Prostate gland (tissue), 2 donors: ENCODE measurements at regions not wholly inside any gene's neighbourhood (a gene's known extent, or its start where the extent isn't known, plus 50 kb on each side); places are given as distances from the start of the nearest gene placed in this dataset.

Experiments
- DNase-seq: peaks from one replicate; pipeline ENCODE4 v3.0.0-alpha.2; 2019; ENCODE audit warnings: low spot score
- H3K27ac ChIP-seq, 2 donors: fragments of 200-600 bp; sonication (generic); 2 replicates each; pipeline ENCODE4 v1.5.1; 2017 to 2019
- H3K27me3 ChIP-seq: fragments of 200-600 bp; sonication (generic); replicated peaks from 2 replicates; pipeline ENCODE4 v1.5.1; 2019; ENCODE audit not compliant: insufficient read depth
- H3K36me3 ChIP-seq, 2 donors: fragments of 200-600 bp; sonication (generic); 1 replicate in 1 of 2; 2 replicates in 1 of 2; pipeline versions ENCODE4 v1.5.1 to v1.8.1; 2017 to 2019
- H3K4me1 ChIP-seq: fragments of 200-600 bp; sonication (generic); replicated peaks from 2 replicates; pipeline ENCODE4 v1.5.1; 2019
- H3K4me3 ChIP-seq, 2 donors: fragments of 200-600 bp; sonication (generic); 2 replicates each; pipeline ENCODE4 v1.5.1; 2017 to 2019
- H3K9me3 ChIP-seq: fragments of 200-600 bp; sonication (generic); 2 replicates; pipeline ENCODE4 v1.5.1; 2017
- POLR2A ChIP-seq: fragments of 450-650 bp; IDR thresholded peaks from one replicate; pipeline ENCODE4 v1.6.1; 2016; ENCODE audit warnings: antibody characterized with exemption, mild to moderate bottlenecking
- POLR2AphosphoS5 ChIP-seq: sonication (generic); formaldehyde crosslinking; IDR thresholded peaks from one replicate; pipeline ENCODE4 v1.6.1; 2017; ENCODE audit warnings: antibody characterized with exemption
- WGBS: methylation state at CpG from one replicate; pipeline ENCODE4 v1.1.5; 2018; 5-methylcytosine and 5-hydroxymethylcytosine counted together
- intact Hi-C: fragments of 100-400 bp; cut with DNase I; formaldehyde crosslinking; loops from one replicate; pipeline ENCODE4 v1.14.2; 2022
- TF ChIP-seq, protein P1 (sequence below), 4 experiments: fragments of 200-600 bp in 2 of 4; fragments of 450-650 bp in 2 of 4; sonication (generic) in 2 of 4; IDR thresholded peaks; 1 replicate in 3 of 4; 2 replicates in 1 of 4; pipeline ENCODE4 v1.5.1; 2016 to 2019; ENCODE audit warnings: antibody characterized with exemption in 4 of 4, mild to moderate bottlenecking in 2 of 4, moderate library complexity in 2 of 4

DNA sequence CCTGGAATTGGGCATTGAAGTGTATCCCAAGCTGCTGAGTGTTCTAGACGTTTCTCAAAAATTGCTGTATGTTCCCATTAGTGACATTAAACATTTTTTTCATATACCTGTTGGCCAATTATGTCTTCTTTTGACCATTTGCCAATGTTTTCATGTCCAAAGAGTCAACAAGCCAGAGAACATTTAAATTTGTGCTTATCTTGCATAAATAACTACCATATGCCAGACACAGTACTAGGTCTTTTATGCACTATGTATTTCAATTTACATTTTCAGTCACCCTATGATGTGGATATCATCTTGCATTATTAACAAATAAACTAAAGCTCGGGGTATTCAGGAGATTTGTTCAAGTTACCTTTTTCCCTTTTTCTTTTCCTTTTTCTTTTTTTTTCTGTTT, 632.9 kb upstream of the C16orf82 start:
- Histone ChIP-seq H3K4me1 (no peaks in the 10 kb centered on the region), H3K9me3 (no peaks in the 10 kb centered on the region), H3K27me3 (no peaks in the 10 kb centered on the region), H3K36me3 (no peaks in the 10 kb centered on the region), H3K27ac (no peak overlapping the region), H3K4me3 (no peak overlapping the region)
- intact Hi-C loops, result no loop called here
- TF ChIP-seq POLR2A (no peak), POLR2AphosphoS5 (no peak)
- TF ChIP-seq, protein P1, sequence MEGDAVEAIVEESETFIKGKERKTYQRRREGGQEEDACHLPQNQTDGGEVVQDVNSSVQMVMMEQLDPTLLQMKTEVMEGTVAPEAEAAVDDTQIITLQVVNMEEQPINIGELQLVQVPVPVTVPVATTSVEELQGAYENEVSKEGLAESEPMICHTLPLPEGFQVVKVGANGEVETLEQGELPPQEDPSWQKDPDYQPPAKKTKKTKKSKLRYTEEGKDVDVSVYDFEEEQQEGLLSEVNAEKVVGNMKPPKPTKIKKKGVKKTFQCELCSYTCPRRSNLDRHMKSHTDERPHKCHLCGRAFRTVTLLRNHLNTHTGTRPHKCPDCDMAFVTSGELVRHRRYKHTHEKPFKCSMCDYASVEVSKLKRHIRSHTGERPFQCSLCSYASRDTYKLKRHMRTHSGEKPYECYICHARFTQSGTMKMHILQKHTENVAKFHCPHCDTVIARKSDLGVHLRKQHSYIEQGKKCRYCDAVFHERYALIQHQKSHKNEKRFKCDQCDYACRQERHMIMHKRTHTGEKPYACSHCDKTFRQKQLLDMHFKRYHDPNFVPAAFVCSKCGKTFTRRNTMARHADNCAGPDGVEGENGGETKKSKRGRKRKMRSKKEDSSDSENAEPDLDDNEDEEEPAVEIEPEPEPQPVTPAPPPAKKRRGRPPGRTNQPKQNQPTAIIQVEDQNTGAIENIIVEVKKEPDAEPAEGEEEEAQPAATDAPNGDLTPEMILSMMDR (IDR thresholded peaks at IDR 0.05), result no peak
- DNase-seq, result no peak
- WGBS, result 67% methylated on average over 2 of the region's 2 CpGs

DNA sequence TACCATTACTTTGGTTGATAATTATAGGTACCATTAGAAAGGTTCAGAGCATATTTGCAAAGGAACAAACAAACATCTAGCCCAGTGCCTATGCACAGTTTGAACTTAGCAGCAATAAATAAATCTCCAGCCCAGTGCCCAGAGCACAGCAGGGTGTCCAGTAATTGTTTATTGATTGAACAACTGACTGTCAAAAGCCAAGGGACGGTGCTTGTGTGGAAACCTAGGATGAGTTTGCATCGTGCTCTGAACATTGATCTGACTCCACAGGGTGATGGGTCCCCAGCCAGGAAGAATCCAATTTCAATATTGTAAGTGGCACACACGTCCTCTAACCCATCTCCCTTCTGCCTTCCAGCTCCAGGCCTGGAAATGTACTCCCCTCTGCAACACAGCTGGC, 625.5 kb upstream of the C16orf82 start:
- H3K36me3 ChIP-seq, result no peaks in the 10 kb centered on the region
- intact Hi-C loops, result no loop called here
- H3K4me1 ChIP-seq, result no peaks in the 10 kb centered on the region
- no peak for DNase-seq
- no peaks in the 10 kb centered on the region for H3K27me3 ChIP-seq
- no peaks in the 10 kb centered on the region for H3K9me3 ChIP-seq
- no peak for TF ChIP-seq POLR2A
- TF ChIP-seq, protein P1 (IDR thresholded peaks at IDR 0.05), result no peak
- TF ChIP-seq POLR2AphosphoS5, result no peak
- H3K4me3 ChIP-seq, result no peak overlapping the region
- no peak overlapping the region for H3K27ac ChIP-seq
- 57% methylated on average over 3 of the region's 3 CpGs for WGBS

DNA sequence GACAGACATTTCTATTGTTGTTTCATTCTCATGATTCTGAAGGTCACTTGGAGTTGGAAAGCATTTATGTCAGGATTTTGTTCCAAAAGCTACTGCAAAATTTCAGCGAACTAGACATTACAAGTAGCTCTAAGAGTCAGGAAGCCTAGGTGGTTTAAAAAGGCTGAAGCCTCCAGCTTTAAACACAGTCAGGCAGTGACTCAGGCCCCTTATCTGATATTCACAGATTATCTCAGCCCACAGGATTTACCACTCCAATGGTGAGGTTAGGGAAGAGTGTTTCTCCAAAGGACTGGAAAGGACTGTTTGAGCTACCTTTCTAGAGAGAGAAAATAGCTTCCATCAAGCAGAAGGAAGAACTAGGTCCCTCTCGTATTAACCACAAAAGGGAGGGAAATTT, 624.4 kb upstream of the C16orf82 start:
- H3K4me3 ChIP-seq, result no peak overlapping the region
- no peaks in the 10 kb centered on the region for H3K4me1 ChIP-seq
- no peak overlapping the region for H3K27ac ChIP-seq
- 76% methylated on average over 2 of the region's 2 CpGs for WGBS
- no peaks in the 10 kb centered on the region for H3K27me3 ChIP-seq
- H3K9me3 ChIP-seq, result no peaks in the 10 kb centered on the region
- no peak for DNase-seq
- intact Hi-C loops, result no loop called here
- no peaks in the 10 kb centered on the region for H3K36me3 ChIP-seq
- TF ChIP-seq POLR2AphosphoS5 (no peak), POLR2A (no peak)
- TF ChIP-seq, protein P1 (IDR thresholded peaks at IDR 0.05), result no peak

DNA sequence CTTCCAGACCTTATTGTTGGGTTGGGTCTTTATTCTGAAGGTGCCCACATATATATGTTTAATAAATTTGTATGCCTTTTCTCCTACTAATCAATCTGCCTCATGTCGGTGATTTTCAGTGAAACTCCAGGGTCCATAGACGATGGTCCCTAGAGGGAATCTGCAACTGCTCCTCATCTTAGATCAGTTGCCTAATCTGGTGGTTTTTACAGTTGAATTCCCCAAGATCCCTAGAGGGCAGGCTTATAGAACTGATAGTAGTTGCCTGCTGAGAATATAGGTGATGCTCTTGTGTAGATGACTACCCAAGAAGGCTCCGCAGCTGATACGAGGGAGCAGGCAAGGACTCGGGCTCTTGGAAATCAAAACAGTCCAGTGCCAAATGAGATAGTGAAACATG, 619.2 kb upstream of the C16orf82 start:
- 92% methylated on average over 5 of the region's 5 CpGs for WGBS
- no peak overlapping the region for H3K27ac ChIP-seq
- H3K9me3 ChIP-seq, result no peaks in the 10 kb centered on the region
- H3K36me3 ChIP-seq, result no peaks in the 10 kb centered on the region
- H3K4me3 ChIP-seq, result no peak overlapping the region
- no peak for DNase-seq
- intact Hi-C loops, result no loop called here
- no peaks in the 10 kb centered on the region for H3K4me1 ChIP-seq
- H3K27me3 ChIP-seq, result no peaks in the 10 kb centered on the region
- TF ChIP-seq POLR2AphosphoS5 (no peak), POLR2A (no peak)
- TF ChIP-seq, protein P1 (IDR thresholded peaks at IDR 0.05), result no peak

DNA sequence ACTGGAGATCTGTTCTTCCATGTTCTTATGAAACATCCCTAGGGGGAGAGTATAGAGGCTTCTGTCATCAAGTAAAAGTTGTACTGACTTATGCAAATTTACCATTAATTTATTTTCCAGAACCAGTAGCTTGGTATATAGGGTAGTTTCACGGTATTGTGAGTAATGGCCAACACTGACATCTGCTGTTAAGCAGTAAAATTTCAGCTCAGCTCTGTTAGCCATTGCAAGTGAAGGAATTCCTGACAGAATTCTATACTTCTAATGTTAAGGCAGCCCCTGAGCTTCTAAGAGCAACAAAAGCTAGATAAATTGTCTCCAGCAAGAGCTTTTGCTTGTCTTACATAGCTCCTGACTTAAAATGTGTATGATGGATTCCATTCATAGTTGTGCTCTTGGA, 613.5 kb upstream of the C16orf82 start:
- TF ChIP-seq POLR2AphosphoS5 (no peak), POLR2A (no peak)
- TF ChIP-seq, protein P1 (IDR thresholded peaks at IDR 0.05), result no peak
- H3K36me3 ChIP-seq, result no peaks in the 10 kb centered on the region
- no peak overlapping the region for H3K4me3 ChIP-seq
- H3K9me3 ChIP-seq, result no peaks in the 10 kb centered on the region
- H3K27ac ChIP-seq, result no peak overlapping the region
- no peak for DNase-seq
- 26% methylated on average over 1 of the region's 1 CpG for WGBS
- no peaks in the 10 kb centered on the region for H3K4me1 ChIP-seq
- no peaks in the 10 kb centered on the region for H3K27me3 ChIP-seq
- intact Hi-C loops, result no loop called here
